HG03521 (cell line): ENCODE measurements at regions not wholly inside any gene's neighbourhood (a gene's known extent, or its start where the extent isn't known, plus 50 kb on each side); places are given as distances from the start of the nearest gene placed in this dataset.

Source experiments
- ATAC-seq: cut with Tn5 transposase; IDR thresholded peaks from one replicate; pipeline ENCODE4 v1.9.1; 2021; ENCODE audit warnings: mild to moderate bottlenecking, moderate library complexity; ENCODE audit not compliant: unreplicated experiment

DNA sequence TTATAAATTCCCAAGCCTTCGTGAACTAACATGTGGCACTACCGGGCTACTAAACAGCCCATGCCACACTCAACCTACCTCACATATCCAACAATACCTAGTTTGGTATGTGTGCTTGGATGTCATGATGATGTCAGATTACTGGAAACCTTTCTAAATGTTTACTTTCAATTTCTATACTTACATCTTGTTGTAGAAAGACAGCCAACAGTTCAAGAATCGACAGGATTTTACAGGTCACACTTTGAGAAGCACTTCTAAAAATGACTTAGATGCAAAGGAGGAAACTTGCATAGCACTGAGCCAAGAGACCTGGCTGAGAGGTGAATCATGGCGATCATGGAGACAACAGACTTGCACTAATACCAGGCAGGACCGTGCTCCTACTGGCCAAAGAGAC is 209.9 kb downstream of the COL4A1 start:
- no peak for ATAC-seq

DNA sequence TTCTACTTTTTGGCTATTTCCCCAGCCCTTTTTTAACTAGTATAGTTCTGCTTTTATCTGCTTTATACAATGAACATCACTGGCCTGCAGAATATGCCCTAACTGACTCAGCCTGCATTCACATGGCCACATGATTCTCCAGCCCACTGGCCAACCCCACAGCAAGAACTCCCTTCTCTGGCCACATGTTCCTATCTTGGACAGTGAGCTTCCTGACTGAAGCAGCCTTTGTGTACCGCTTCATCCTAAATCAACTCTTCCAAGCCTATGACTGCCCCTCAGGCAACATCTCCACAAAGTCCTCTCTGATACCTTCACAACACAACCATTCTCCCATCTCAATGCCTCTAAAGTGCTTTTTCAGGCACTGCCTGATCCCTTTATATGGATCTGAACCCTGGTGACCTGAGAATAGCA is 214.1 kb downstream of the COL4A1 start:
- no peak for ATAC-seq

DNA sequence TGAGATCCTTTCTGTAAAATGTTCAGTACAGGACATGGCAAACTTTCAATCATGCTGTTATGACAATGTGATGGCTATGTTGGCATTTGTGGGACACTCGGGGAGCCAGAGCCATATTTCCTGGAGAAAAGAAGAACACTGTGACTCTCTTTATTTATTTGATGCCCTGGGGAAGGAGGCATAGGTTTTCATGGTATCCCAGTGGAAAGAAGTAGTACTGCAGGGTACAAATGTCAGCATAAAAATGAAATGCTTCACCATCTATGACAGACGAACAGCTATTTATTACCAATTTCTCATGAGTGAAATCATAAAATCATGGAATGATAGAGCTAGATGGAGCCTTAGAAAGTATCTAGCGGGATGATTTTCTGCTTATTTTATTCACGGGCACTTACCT is 217.1 kb downstream of the COL4A1 start:
- no peak for ATAC-seq

DNA sequence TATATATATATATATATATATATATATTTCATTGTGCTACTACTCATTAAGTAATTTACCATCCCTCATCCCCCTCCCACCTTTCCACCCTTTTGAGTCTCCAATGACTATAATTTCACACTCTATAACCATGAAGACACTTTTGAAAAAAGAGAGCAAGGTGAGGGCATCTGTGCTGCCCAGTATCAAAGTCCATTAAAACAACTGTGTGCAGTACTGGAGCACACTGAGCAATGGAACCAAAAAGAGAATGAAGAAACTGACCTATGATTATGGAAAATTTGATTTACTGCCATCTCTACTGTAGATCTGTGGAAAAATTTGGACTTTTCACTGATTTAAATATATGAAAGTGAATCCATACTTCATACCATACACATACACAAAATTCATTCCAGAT is 217.9 kb downstream of the COL4A1 start:
- ATAC-seq: no peak

DNA sequence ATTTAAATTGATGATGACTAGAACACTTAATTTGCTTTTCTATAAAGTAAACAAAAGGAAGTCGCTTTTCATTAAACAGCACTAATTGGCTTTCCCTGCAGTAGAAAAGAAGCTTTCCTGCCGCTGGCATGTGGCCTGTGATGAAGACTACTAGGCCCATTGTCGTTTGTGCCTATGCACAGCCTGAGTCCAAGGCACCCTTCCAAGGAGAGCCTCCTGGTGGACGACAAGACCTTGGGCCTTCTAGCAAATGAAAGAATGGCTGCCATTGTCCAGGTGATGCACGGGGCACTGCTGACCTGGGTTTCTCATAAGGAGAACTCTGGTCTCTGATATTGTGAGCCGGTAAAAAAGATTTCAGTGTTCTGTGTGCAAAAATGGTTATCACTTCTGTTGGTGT is 233.0 kb downstream of the COL4A1 start:
- no peak for ATAC-seq

DNA sequence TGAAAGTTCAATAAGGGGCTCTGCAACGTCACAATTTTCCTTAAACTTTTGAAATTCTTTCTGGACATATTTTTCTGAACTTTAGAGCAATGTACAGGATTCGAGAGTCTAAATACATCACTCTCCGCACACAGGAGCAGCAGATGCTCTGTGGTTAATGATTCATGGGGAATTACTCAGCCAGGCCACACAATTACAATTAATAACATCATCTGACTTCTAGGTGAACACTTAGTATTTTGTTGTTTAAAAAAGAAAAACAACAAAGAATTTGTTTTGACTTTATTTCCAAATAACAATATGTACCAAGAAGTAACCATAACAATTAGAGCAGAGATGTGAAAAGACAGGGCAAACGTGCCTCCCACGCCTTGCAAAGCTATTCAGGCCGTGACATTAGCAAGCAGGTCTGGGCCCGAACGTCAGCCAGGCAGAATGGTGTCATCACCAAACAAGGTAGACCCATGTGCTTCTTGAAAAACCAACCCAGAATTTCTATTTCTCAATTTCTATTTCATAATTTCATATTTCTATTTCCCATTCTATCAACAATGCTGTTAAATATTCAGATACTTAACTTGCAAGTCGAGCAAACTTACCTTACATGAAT is 236.3 kb downstream of the COL4A1 start:
- no peak for ATAC-seq

DNA sequence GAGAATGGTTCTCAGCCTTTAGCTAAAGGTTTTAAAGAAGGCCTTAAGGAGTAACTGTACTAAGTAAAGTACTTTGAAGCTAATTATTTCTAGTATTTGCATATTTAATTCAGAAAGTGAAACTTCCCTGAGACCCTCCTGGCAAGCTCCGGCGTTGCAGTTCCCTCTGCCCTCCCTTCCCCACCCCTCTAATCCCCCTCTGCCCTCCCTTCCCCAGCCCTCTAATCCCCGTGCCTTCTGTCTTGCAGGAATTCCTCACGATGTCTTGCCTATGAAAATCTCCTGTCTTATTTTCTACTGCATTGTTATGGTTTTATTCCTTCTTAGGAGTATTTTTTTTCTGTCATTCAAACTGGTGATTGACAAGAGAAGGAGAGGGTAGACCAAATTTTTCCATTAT is 236.9 kb downstream of the COL4A1 start:
- ATAC-seq: no peak

DNA sequence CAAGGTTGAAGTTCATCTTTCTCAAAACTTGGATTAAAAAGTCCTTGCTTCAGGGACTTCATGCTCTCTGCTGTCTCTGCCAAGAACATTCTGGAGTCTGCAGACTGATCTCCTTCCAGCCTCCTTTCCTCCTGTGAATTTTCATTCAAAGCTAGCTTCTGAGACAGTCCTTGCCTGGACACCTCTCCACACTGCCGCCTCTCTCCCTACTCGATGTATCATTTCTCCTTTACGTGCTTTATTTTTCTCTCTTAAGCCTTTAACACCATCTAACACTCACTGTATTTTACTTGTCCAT is 238.8 kb downstream of the COL4A1 start:
- ATAC-seq: no peak

DNA sequence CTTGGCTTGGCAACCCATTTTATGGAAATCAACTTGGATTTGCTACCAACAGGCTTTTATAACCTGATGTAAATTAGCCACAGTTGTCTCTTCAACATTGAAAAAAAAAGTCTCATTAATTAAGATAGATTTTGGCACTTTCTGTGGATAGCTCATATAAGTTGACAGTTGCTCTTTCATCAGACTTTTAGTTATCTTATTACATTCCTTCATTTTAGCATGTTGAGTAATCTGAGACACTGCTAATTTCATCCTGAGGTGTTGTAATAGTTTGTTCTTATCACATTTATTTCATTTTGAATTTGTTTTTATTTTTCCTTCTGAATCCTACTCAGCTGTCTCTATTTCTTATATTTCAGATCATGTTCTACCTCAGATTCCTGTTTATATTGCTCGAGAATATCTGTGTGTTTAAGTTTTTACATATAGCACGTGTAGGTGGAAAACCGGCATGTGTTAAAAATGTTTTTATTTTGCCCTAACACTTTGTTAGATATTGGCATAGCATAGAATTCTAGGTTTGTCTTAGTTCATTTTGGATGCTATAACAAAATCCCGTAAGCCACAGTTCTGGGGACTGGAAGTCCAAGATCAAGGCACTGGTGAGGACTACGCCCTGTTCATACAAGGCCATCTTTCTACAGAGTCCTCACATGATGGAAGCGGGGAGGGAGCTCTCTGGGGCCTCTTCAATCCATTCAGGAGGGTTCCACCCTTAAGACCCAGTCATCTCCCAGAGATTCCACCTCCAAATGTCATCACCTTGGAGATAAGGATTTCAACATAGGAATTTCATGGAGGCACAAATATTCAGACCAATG is 239.4 kb downstream of the COL4A1 start:
- ATAC-seq: no peak

DNA sequence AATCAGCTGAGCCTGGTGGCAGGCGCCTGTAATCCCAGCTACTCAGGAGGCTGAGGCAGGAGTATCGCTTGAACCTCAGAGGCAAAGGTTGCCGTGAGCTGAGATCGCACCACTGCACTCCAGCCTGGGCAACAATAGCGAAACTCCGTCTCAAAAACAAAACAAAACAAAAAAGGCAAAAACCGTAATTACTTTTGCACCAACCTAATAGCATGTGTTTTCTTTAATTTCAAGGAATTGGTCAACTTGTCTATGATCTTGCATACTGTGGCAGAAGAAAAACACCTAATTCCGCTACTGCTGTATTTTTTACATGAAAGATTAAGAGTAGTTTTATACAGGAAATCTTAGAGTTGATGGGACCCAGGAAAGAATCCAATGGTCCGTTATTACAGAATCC is 241.2 kb downstream of the COL4A1 start:
- no peak for ATAC-seq

DNA sequence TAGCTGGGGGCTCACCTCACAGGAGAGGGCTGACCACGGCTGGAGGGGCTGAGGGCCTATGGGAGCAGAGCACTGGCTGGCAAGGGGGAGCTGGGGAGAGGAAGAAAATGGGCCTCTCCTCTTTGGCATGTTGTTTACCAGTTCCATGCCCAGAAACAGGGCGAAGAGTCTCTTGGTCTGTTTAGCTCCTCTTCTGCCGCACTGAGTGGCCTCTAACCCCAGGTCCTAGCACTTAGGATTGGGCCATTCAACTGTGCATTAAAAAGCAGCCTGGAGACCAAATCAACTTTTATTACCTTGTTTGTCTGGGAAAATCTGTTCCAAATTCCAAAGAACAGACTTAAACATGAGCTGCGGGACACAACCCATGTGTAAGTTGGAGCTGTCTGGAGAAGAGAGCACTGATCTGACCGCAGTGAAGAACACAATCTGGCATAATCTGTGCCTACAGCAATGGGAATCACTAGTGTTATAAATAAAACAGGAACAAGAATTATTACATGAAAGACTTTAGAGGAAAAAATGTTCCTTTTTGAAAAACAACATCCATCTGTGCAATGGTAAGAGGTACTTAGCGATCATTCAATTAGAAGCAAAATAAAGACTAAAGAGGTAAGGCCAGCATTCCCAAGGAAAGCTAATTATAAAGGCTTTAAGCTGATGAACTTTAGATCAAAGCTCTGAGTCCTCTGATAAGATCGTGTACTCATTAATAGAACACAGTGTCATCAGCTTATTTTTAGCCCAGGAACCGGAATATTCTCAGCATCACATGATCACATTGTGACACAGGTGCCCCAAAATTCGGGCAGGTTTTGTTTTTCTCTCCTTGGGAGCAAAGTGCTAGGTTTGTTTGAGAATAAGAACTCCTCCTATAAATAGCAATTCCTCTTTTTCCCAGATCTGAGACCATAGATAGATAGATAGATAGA is 243.2 kb downstream of the COL4A1 start:
- ATAC-seq: no peak

DNA sequence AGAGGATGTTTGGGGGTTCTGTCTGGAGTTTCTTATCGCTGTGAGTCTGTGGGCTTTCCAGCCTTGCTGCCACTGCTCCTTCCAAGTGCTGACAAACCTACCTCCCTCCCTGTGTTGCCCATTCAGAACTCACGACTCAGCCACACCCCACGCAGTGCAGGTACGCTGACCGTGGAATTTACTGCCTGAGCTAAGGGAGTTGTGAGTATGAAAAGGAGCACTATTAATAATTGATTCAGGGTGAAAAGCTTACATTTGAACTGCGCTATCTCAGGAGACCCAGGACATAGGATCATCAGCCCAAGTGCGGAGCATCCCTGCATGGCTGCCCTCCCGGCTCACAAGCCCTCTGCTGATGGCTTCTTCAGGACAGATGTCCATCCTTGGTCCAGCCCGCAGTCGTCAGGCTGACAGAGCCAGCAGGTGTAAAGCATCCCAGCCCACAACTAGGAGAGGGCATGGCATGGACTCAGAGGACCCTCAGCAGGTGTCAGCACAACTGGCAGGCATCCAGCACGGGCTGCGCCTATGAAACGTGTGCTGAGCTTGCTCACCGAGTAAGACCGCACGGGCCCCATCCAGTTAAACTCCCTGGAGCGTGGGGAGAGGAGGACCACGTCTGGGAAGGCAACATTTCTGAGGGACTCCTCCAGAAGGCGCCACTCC is 244.0 kb downstream of the COL4A1 start:
- ATAC-seq: no peak

DNA sequence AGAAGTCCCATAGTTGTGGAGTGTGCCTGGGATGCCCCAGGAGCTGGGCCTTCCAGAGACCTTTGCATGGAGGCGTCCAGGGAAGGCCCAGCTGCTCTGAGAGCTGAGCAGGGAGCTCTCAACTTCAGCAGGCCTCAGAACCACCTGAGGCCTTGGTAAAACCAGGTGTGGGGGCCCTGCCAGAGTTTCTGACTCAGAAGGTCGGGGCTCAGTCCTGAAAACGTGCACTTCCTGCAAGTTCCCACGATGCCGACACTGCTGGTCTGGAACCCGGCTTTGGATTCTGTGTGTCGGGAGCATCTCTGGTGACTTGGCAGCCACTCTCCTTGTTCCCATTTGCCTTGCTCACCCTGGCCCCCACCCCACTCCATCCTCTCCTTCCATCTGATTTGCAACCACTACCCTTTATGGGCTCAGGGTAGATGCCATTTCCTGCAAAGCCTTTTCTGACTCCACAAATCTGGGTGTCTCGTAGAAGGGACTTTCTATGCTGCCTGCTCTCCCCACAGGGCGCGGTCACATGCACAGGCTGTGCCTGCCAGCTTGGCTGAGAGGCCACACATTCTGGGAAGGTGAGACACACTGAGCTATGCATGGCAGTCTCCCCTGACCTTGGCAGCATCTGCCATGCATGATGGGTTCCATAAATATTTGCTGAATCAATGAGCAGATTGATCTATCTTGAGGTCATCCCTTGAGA is 244.7 kb downstream of the COL4A1 start:
- ATAC-seq: no peak

DNA sequence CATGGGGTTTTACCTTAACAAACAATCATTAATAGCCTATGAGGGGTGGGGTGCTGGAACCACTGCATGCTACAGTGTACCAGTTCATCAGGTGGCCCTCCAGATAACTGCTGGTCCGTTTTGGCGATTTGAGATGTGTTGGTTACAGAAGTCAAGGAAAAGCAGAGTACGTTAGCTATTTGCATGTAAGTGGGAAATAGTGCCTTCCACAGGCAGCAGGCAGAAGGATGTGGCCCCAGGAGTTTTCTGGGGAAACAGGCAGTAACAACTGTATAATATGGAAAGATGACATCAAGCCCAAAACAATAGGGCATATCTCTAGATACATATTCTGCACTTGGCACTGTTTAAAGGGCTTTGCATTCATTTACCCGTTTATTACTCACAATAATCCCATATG is 245.7 kb downstream of the COL4A1 start:
- no peak for ATAC-seq

DNA sequence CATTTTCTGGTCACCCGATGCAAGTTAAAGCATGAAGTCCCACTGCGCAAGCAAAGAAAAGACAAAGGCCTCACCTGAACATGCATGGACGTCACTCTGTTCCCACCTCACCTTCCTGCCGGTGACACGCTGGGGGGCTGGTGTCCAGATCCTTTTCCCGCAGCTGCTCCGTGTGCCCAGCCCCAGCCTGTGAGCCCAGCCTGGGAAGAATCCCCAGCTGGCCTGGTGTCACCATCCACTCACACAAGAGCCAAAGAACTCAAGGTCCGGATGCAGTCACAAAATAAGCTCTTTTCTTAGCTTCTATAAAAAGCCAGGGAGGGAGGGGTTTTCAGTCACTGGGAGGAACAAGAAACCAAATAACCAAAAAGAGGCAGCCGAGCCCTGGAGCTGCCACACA is 249.9 kb downstream of the COL4A1 start:
- ATAC-seq: no peak

DNA sequence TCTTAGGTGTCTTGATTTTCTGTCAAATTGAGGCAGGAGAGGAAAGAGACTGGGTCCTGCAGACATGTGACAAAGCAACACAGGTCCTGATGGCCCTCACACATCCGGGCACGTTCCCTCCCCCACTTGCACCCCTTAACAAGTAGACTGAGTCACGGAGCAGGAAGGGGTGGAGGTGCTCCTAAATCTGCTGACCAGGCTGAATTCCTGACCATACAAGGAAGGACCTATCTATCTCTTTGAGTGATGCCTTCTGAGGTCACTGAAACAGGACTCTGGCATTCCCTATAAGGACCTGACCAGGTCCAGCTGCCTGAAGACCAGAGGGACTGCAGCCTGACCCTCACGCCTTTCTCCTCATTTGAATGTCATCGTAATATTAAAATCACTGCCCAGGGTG is 250.3 kb downstream of the COL4A1 start:
- no peak for ATAC-seq

DNA sequence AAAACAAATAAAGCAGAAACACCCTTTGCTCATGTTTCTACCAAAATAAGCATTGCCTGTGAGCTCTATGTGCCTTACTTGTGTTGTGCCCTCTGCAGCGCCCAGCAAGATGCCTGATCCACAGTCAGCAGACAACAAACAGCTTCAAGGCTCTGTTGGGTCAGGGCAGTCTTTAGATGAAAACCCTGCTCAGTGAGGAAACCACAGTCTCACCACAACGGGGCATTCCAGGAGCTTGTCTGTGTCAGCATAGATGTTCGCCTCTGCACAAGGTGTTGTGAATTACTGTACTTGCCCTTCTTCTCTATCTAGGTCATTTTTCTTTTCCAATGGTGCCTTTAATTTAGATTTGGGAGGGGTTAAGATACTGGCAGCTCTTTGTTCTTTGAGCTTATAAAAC is 251.9 kb downstream of the COL4A1 start:
- no peak for ATAC-seq

DNA sequence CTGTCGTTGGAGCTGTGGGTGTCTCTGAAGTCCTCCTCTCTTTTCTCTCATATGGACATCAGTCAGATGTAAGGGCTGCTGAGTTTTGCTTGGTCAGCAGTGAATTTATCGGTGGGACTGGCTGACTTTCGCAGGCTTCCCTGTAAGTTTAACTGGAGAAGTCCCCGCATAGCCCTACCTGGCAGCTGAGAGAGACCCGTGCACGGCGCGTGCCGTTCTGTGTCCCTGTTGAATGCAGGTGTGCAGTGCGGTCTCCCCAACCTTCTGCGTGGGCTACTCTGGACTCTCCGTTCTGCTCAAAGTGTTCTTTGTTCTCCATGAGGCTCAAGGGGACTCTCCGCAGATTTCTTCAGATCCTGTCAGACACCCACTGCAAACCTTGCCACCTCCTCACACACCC is 252.9 kb downstream of the COL4A1 start:
- no peak for ATAC-seq

DNA sequence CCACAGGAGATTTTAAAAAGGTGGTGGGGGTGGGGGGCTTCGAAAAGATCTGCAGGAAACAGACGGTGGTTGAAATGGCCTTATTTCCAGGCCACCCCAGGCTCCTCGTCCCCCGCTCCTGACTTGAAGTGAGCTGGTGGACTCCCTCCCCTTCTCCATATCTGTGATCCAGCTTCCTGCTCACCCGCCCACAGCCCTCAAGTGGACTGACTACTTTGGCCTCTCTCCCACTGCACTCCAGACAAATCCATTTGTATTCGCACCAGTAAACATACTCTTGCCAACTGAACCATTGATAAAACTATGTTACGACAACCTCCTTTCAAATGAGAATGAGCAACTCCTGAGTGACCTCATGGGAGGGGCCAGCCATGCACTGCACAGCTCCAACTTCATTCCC is 259.5 kb downstream of the COL4A1 start:
- no peak for ATAC-seq

DNA sequence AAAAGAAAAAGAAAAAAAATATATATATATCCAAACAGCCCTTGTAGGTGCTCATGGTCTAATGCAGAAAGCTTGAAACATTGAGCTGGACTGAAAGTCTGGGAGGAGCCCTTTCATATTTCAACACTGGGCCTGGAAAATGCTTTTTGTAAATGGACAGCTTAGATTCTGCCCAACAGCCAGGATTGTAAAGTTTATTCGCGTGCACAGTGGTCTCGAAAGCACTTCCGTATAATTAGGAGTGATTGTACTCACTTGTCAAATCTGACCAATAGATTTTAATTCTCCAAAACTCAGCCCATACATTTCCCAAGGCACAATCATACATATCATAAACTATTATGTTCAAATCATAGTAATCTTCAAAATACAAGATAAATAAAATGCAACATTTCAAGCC is 260.1 kb downstream of the COL4A1 start:
- ATAC-seq: no peak

DNA sequence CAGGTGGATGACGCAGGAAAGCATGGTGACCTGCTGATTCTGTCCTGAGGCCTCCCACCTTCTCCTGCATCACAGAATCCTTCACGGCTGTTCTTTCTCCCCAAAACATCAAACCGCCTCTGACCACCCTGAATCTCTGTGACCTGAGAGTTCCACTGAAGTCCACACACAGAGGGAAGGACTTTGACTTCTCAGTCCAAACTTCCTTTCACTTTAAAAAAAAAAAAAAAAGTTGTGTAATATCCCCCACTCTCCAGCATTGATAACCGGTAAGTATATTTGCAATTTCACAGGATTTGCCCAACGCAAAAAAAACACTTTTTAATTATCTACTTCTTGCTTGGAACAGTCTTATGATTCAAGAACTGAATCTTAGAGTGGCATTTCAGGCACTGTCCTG is 259.5 kb upstream of the IRS2 start:
- ATAC-seq: no peak
